Activated CD4-positive, alpha-beta T cell treated with anti-CD3 and anti-CD28 coated beads for 36 hours (primary cell): ENCODE measurements at regions not wholly inside any gene's neighbourhood (a gene's known extent, or its start where the extent isn't known, plus 50 kb on each side); places are given as distances from the start of the nearest gene placed in this dataset.
"Not testable (repeated sequence)": the region's sequence is repeated elsewhere in the genome, so short reads cannot be mapped to it uniquely, and the experiment has no call there.

Experiments
- ATAC-seq: fragments of 200-7000 bp; cut with Tn5 transposase; one replicate; pipeline ENCODE4 v1.10.0; 2021; ENCODE audit warnings: mild to moderate bottlenecking, moderate library complexity
- CTCF ChIA-PET: fragments of 350-600 bp; sonication (Branson Sonifier 250); formaldehyde crosslinking; loops from one replicate; lab custom pipeline; 2021; ENCODE audit warnings: antibody characterized with exemption; lab: Charles Lee
- POLR2A ChIA-PET: fragments of 350-600 bp; sonication (Branson Sonifier 250); formaldehyde crosslinking; loops from one replicate; lab custom pipeline; 2021; ENCODE audit warnings: antibody characterized with exemption, inconsistent platforms; lab: Charles Lee
- DNase-seq: peaks from one replicate; pipeline ENCODE4 v3.0.0-alpha.2; 2020
- H3K27ac Mint-ChIP-seq: one replicate; pipeline ENCODE4 v1.8.0; 2021; ENCODE audit warnings: mixed read lengths
- H3K27me3 Mint-ChIP-seq: one replicate; pipeline ENCODE4 v1.8.0; 2021; ENCODE audit warnings: mixed read lengths
- H3K36me3 Mint-ChIP-seq: one replicate; pipeline ENCODE4 v1.8.0; 2021; ENCODE audit warnings: low read depth, mixed read lengths
- H3K4me1 Mint-ChIP-seq: one replicate; pipeline ENCODE4 v1.8.0; 2021; ENCODE audit warnings: mixed read lengths
- H3K4me3 Mint-ChIP-seq: one replicate; pipeline ENCODE4 v1.8.0; 2021; ENCODE audit warnings: mild to moderate bottlenecking, moderate library complexity, mixed read lengths
- H3K9me3 Mint-ChIP-seq: one replicate; pipeline ENCODE4 v1.8.0; 2021; ENCODE audit warnings: low read depth, mixed read lengths
- intact Hi-C, 2 experiments: fragments of 100-400 bp; cut with DNase I in 1 of 2; cut with micrococcal nuclease in 1 of 2; formaldehyde crosslinking; loops; one replicate each; pipeline versions ENCODE4 v1.14.2 to v1.15.1; 2022 to 2024; cut with DNase I, micrococcal nuclease

- Mint-ChIP-seq H3K4me3 (no peak overlapping the region), H3K9me3 (peaks cover 9% of the 10 kb centered on the region), H3K4me1 (no peaks in the 10 kb centered on the region), H3K27me3 (no peaks in the 10 kb centered on the region), H3K27ac (no peak overlapping the region), H3K36me3 (no peaks in the 10 kb centered on the region)
- POLR2A ChIA-PET: no interaction called here
- CTCF ChIA-PET: no interaction called here
- ATAC-seq (no peak), DNase-seq (no peak)
- intact Hi-C loops: no loop called here
Observed at GRCh38 chr14:43522901-43523300, 984.2 kb downstream of the FSCB start.

GRCh38 chr14:43522191-43522590 lies 984.9 kb downstream of the FSCB start:
- Mint-ChIP-seq H3K9me3 (peaks cover 9% of the 10 kb centered on the region), H3K27me3 (no peaks in the 10 kb centered on the region), H3K27ac (no peak overlapping the region), H3K4me3 (no peak overlapping the region), H3K4me1 (no peaks in the 10 kb centered on the region), H3K36me3 (no peaks in the 10 kb centered on the region)
- intact Hi-C loops: no loop called here
- ATAC-seq (no peak), DNase-seq (no peak)
- POLR2A ChIA-PET: no interaction called here
- CTCF ChIA-PET: no interaction called here

GRCh38 chr14:43503508-43503907 lies 1003.6 kb downstream of the FSCB start:
- intact Hi-C loops: no loop called here
- CTCF ChIA-PET: no interaction called here
- POLR2A ChIA-PET: no interaction called here
- Mint-ChIP-seq H3K4me1 (no peaks in the 10 kb centered on the region), H3K36me3 (no peaks in the 10 kb centered on the region), H3K27ac (no peak overlapping the region), H3K27me3 (no peaks in the 10 kb centered on the region), H3K4me3 (no peak overlapping the region), H3K9me3 (peaks cover 6% of the 10 kb centered on the region)
- ATAC-seq (no peak), DNase-seq (no peak)

GRCh38 chr14:43492359-43492758 lies 1014.7 kb downstream of the FSCB start:
- ATAC-seq, H3K4me1 Mint-ChIP-seq, DNase-seq, H3K9me3 Mint-ChIP-seq, H3K27ac Mint-ChIP-seq, H3K36me3 Mint-ChIP-seq, CTCF ChIA-PET, intact Hi-C loops, POLR2A ChIA-PET, H3K4me3 Mint-ChIP-seq, H3K27me3 Mint-ChIP-seq: not testable (repeated sequence)

GRCh38 chr14:43483415-43483814 lies 1023.7 kb downstream of the FSCB start:
- Mint-ChIP-seq H3K4me3 (no peak overlapping the region), H3K36me3 (no peaks in the 10 kb centered on the region), H3K27me3 (no peaks in the 10 kb centered on the region), H3K9me3 (peaks cover 2% of the 10 kb centered on the region), H3K4me1 (no peaks in the 10 kb centered on the region), H3K27ac (no peak overlapping the region)
- no peak for ATAC-seq
- CTCF ChIA-PET: no interaction called here
- POLR2A ChIA-PET: no interaction called here
- DNase-seq: no peak
- intact Hi-C loops: no loop called here

- no peak for ATAC-seq
- POLR2A ChIA-PET: no interaction called here
- CTCF ChIA-PET: no interaction called here
- Mint-ChIP-seq H3K27ac (no peak overlapping the region), H3K36me3 (no peaks in the 10 kb centered on the region), H3K27me3 (no peaks in the 10 kb centered on the region), H3K9me3 (peaks cover 4% of the 10 kb centered on the region), H3K4me1 (no peaks in the 10 kb centered on the region), H3K4me3 (no peak overlapping the region)
- no peak for DNase-seq
- intact Hi-C loops: no loop called here
Observed at GRCh38 chr14:43481864-43482263, 1025.2 kb downstream of the FSCB start.

- DNase-seq (no peak), ATAC-seq (no peak)
- intact Hi-C loops: no loop called here
- Mint-ChIP-seq H3K9me3 (peaks cover 4% of the 10 kb centered on the region), H3K36me3 (no peaks in the 10 kb centered on the region), H3K4me1 (no peaks in the 10 kb centered on the region), H3K4me3 (no peak overlapping the region), H3K27ac (no peak overlapping the region), H3K27me3 (no peaks in the 10 kb centered on the region)
- ChIA-PET CTCF (no interaction called here), POLR2A (no interaction called here)
Observed at GRCh38 chr14:43480976-43481375, 1026.1 kb downstream of the FSCB start.

GRCh38 chr14:43479596-43480195 lies 1027.4 kb downstream of the FSCB start:
- ChIA-PET CTCF (no interaction called here), POLR2A (no interaction called here)
- Mint-ChIP-seq H3K27ac (no peak overlapping the region), H3K9me3 (peaks cover 4% of the 10 kb centered on the region), H3K4me1 (no peaks in the 10 kb centered on the region), H3K4me3 (no peak overlapping the region), H3K36me3 (no peaks in the 10 kb centered on the region), H3K27me3 (no peaks in the 10 kb centered on the region)
- intact Hi-C loops: no loop called here
- no peak for ATAC-seq
- no peak for DNase-seq

GRCh38 chr14:43476822-43477221 lies 1030.3 kb downstream of the FSCB start:
- no peak for ATAC-seq
- H3K27ac Mint-ChIP-seq: no peak overlapping the region
- H3K4me1 Mint-ChIP-seq: no peaks in the 10 kb centered on the region
- peaks cover 2% of the 10 kb centered on the region for H3K9me3 Mint-ChIP-seq
- H3K4me3 Mint-ChIP-seq: no peak overlapping the region
- H3K27me3 Mint-ChIP-seq: no peaks in the 10 kb centered on the region
- no peak for DNase-seq
- ChIA-PET CTCF (no interaction called here), POLR2A (no interaction called here)
- intact Hi-C loops: no loop called here
- H3K36me3 Mint-ChIP-seq: no peaks in the 10 kb centered on the region

GRCh38 chr14:43475757-43476156 lies 1031.3 kb downstream of the FSCB start:
- DNase-seq: no peak
- H3K9me3 Mint-ChIP-seq: peaks cover 2% of the 10 kb centered on the region
- CTCF ChIA-PET: no interaction called here
- H3K27ac Mint-ChIP-seq: no peak overlapping the region
- no peak for ATAC-seq
- H3K4me3 Mint-ChIP-seq: no peak overlapping the region
- intact Hi-C loops: no loop called here
- no peaks in the 10 kb centered on the region for H3K4me1 Mint-ChIP-seq
- POLR2A ChIA-PET: no interaction called here
- no peaks in the 10 kb centered on the region for H3K36me3 Mint-ChIP-seq
- no peaks in the 10 kb centered on the region for H3K27me3 Mint-ChIP-seq

GRCh38 chr14:43471595-43471994 lies 1035.5 kb downstream of the FSCB start:
- ChIA-PET POLR2A (no interaction called here), CTCF (no interaction called here)
- no peak overlapping the region for H3K4me3 Mint-ChIP-seq
- ATAC-seq (no peak), DNase-seq (no peak)
- H3K27ac Mint-ChIP-seq: no peak overlapping the region
- no peaks in the 10 kb centered on the region for H3K4me1 Mint-ChIP-seq
- H3K36me3 Mint-ChIP-seq: no peaks in the 10 kb centered on the region
- H3K9me3 Mint-ChIP-seq: no peaks in the 10 kb centered on the region
- intact Hi-C loops: no loop called here
- H3K27me3 Mint-ChIP-seq: no peaks in the 10 kb centered on the region

- POLR2A ChIA-PET: no interaction called here
- no peaks in the 10 kb centered on the region for H3K36me3 Mint-ChIP-seq
- intact Hi-C loops: no loop called here
- H3K4me1 Mint-ChIP-seq: no peaks in the 10 kb centered on the region
- peaks cover 6% of the 10 kb centered on the region for H3K9me3 Mint-ChIP-seq
- no peak overlapping the region for H3K4me3 Mint-ChIP-seq
- DNase-seq (no peak), ATAC-seq (no peak)
- H3K27ac Mint-ChIP-seq: no peak overlapping the region
- no peaks in the 10 kb centered on the region for H3K27me3 Mint-ChIP-seq
- CTCF ChIA-PET: interaction anchor here (0.5 kb wide), 1 partner anchor 1601 kb away, joined by 3 read pairs; no protein-coding TSS in a partner anchor
Observed at GRCh38 chr14:43464968-43465367, 1042.1 kb downstream of the FSCB start.
